H4 (cell line): ENCODE measurements at regions not wholly inside any gene's neighbourhood (a gene's known extent, or its start where the extent isn't known, plus 50 kb on each side); places are given as distances from the start of the nearest gene placed in this dataset.

Source experiments
- DNase-seq: peaks from one replicate; pipeline ENCODE4 v3.0.0-alpha.2; 2015; ENCODE audit warnings: low spot score

DNA sequence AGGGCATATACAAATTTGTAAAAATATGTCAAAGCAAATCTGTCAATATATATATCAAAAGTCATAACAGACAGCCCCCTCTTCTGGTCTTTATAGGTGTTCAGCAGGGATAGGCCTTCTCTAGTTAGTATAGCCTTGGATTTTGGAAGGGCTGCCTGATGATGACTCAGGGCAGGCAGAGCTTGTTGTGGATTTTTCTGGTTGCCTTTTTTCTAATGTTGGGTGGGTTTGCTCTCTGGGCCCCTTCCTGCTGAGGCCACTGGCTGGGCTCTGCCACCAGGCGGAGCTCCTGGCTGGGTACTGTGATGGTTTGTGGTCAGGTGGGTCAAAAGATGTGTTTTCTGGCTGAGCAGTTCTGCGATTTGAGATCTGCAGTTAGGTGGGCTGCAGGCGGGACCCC is 294.2 kb downstream of the GRIA2 start:
- DNase-seq: peak; percentile 10

DNA sequence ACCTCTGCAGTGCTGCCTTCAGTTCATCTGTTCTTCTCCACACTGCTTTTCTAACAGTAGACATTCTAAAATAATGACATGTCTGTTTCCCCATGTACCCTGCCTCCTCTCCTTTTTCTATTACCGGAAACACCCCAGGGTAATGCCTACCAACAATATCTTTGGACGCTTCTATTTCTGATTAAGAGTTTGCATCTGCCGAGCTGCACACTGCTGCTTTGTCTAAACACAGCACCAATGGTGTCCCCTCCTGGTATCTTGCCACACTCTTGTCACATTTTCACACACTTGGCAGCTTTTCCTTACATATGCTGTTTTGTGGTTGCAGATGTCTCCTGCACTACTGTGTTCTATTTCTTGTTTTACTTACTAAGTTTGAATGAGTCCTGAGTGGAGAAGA is 288.8 kb downstream of the GRIA2 start:
- no peak for DNase-seq

DNA sequence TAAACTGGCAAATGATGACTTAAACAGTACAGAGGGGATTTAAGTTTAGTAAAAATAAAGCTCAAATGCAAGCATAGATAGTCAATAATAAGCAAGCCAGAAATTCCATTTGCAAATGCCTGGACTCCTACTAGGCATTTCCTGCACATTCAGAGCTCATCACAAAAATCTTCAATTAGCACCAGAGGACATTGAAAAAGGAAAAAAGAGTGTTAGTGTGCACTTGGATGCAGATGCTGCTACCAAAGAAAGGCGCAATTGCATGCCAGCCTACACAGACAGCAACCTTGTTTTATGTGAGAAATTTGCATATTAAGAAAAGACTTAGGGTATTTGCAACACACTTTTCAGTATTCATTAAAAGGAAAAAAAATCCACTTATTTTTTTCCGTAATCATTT is 282.1 kb downstream of the GRIA2 start:
- DNase-seq: no peak

DNA sequence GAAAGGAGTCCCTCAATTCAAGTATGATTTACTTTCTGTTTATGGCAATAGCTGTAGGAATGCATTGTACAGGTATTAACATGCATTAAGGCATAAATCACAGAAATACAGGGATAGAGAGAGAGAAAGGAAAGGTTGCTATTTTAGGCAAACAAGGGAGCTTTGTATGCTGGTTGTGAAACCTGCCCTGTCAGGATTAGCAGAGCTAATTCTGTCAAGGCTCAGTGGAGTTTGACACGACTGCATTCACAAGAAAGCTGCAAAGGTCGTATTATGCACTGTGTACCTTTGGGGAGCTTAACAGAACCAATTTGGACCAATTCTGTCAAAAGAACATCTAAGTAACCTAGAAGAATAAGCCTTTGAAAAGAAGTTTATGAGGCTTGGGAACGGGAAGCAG is 239.3 kb downstream of the GRIA2 start:
- no peak for DNase-seq

DNA sequence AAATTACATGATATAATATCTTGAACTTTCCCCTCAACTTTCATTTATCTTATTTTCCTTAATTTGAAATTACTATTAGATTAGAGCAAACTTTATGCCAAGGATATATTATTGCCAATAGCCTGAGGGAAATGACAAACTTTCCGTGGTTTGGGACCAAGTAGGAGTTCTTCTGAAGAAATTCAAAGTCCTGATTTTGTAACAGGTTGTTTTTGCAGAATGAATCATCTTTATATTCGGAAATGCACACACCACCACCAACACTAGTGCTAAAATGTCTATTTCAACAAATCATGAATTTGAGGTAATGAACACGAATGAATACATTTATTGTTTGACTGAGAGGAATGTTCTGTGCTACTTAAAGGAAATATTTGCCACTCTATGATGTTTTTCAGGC is 226.7 kb downstream of the GRIA2 start:
- DNase-seq: no peak

DNA sequence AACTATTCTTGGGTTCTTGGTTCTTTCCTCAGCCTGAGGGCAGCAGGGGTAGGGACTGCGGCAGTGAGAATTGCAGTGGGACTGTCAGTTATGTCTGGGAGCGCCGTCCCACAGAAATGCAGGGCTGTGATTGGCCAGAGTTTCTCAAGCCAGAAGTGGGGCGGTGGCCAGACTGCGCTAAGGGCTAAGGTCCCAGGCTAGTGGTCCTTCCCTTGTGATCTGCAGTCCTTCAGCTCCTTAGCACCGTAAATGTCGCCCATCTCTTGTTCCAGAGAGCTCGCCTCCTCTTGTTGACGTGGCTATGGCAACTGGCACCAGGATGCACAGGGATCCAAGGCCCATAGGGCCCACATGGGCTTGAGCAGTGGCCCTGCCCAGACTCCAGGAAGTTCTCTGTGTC is 223.5 kb downstream of the GRIA2 start:
- DNase-seq: no peak

DNA sequence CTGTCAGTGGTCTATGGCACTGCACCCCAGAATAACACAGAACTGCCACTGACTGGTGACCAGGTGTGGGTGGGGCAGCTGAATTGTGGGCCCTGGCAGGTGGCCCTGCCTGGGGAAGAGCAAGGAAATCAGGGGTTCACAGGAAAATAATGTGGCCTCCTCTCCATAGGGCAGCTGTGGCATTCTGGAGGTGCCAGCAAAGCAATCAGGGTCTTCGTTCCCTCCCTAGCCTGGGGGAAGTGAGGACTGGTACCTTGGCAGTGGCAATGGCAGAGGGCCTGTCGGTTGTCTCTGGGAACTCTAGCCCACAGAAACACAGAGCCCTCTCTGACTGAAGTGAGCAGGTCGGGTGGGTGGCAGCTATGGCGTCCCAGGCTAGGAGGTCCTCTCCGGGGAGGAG is 223.0 kb downstream of the GRIA2 start:
- DNase-seq: no peak

DNA sequence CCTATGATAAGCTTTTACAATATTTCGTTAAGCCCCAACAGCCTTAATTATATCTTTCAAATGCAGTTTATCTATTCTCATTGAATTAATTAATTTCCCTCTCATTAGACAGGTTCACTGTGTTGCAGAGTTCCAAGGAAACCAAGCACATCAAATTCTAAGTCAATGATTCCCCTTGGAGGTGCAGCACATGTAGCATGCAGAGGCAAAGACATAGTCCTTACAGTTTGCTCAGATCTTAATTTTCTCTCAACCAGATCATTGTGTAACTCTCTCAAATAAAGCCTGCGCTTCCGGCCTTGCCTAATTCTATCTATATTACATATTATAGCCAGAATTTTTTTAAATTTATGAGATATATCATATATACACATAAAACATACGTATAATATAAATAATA is 205.4 kb downstream of the GRIA2 start:
- DNase-seq: no peak

DNA sequence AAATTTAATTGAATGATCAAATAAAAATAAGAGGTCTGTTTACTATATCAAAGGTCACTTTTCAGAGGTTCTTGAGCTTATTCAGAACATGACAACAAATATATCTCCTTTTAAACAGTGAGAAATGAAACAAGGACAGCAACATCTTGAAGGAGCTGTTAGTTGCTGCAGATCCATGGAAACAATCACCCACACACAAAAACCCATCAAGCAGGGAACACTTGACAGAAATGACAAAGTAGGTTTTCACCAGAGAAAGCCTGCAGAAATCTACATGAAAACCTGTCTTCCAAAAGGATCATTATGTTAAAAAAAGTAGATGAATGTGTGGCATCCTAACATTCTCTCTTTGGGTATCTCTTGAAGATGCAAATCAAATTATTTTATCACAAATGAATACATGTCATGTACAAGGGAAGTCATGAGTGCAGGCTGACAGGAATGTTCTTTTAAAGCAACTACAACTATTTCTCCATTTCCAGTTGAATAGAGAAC is 203.0 kb downstream of the GRIA2 start:
- DNase-seq: no peak

DNA sequence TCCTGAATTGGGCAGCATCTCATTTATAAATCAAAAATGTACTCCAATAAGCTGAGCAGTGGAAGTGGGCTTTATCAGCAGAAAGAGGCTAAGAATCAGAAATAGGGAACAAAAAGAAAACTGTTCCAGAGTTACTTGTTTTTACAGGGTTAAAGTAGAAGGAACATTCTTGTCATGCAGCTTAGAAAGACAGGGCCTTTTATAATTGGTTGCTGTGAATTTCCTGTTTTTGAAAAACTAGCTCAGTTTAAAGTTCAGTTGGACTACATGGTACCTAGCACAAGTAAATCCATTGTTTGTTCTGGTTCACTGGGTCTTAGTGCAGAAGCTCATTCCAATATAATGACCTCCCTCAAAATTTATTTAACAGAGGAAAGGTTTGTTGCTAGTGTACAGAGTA is 200.8 kb downstream of the GRIA2 start:
- DNase-seq: no peak
